ENCODE measurements at regions not wholly inside any gene's neighbourhood (a gene's known extent, or its start where the extent isn't known, plus 50 kb on each side); places are given as distances from the start of the nearest gene placed in this dataset.

GRCh38 chr2:198811198-198811597 lies 646.5 kb downstream of the SATB2 start:
- Histone ChIP-seq H3K9ac (ENCODE audit: extremely low read depth, low read length, poor library complexity, severe bottlenecking) (no peak overlapping the region), H3K27ac (ENCODE audit: low read depth, low read length) (no peak overlapping the region), H3K4me3 (ENCODE audit: low read length) (no peak overlapping the region), H3K9me3 (ENCODE audit: control insufficient read depth, low read length) (no peaks in the 10 kb centered on the region), H3K4me1 (ENCODE audit: control insufficient read depth, insufficient read depth, low read length) (no peaks in the 10 kb centered on the region), H3K27me3 (ENCODE audit: control insufficient read depth, insufficient read depth, low read length, poor library complexity, severe bottlenecking) (no peaks in the 10 kb centered on the region), H3K36me3 (ENCODE audit: control insufficient read depth, insufficient read depth, low read length) (no peaks in the 10 kb centered on the region)
- no peak overlapping the region for H3K4me3 Mint-ChIP-seq
- DNase-seq = no peak
- no peaks in the 10 kb centered on the region for H3K4me1 Mint-ChIP-seq
- no peak for TF ChIP-seq CTCF (conservative IDR thresholded peaks at IDR 0.05)
- H3K36me3 Mint-ChIP-seq (ENCODE audit: low read depth) = no peaks in the 10 kb centered on the region
- WGBS, 2 experiments (ENCODE audit: insufficient coverage in 1 of 2, insufficient read length in 1 of 2) = 90 to 91% methylated on average over 3 of the region's 3 CpGs
- H3K9me3 Mint-ChIP-seq = no peaks in the 10 kb centered on the region
- no peak overlapping the region for H3K27ac Mint-ChIP-seq
- no peaks in the 10 kb centered on the region for H3K27me3 Mint-ChIP-seq (ENCODE audit: insufficient read depth)

- Histone ChIP-seq H3K27me3 (ENCODE audit: control insufficient read depth, insufficient read depth, low read length, poor library complexity, severe bottlenecking) (no peaks in the 10 kb centered on the region), H3K9ac (ENCODE audit: extremely low read depth, low read length, poor library complexity, severe bottlenecking) (no peak overlapping the region), H3K36me3 (ENCODE audit: control insufficient read depth, insufficient read depth, low read length) (no peaks in the 10 kb centered on the region), H3K9me3 (ENCODE audit: control insufficient read depth, low read length) (no peaks in the 10 kb centered on the region), H3K4me1 (ENCODE audit: control insufficient read depth, insufficient read depth, low read length) (no peaks in the 10 kb centered on the region), H3K4me3 (ENCODE audit: low read length) (no peak overlapping the region), H3K27ac (ENCODE audit: low read depth, low read length) (no peak overlapping the region)
- H3K9me3 Mint-ChIP-seq = no peaks in the 10 kb centered on the region
- no peaks in the 10 kb centered on the region for H3K4me1 Mint-ChIP-seq
- H3K4me3 Mint-ChIP-seq = no peak overlapping the region
- no peaks in the 10 kb centered on the region for H3K27me3 Mint-ChIP-seq (ENCODE audit: insufficient read depth)
- WGBS, 2 experiments (ENCODE audit: insufficient coverage in 1 of 2, insufficient read length in 1 of 2) = 91 to 100% methylated on average over 2 to 3 of the region's 3 CpGs
- TF ChIP-seq CTCF (conservative IDR thresholded peaks at IDR 0.05) = no peak
- DNase-seq = no peak
- no peak overlapping the region for H3K27ac Mint-ChIP-seq
- H3K36me3 Mint-ChIP-seq (ENCODE audit: low read depth) = no peaks in the 10 kb centered on the region
Observed at GRCh38 chr2:198809976-198810375, 647.8 kb downstream of the SATB2 start.

- H3K4me3 ChIP-seq (ENCODE audit: low read length) = no peak overlapping the region
- H3K36me3 Mint-ChIP-seq (ENCODE audit: low read depth) = no peaks in the 10 kb centered on the region
- 63 to 91% methylated on average over 2 of the region's 2 CpGs for WGBS, 2 experiments (ENCODE audit: insufficient coverage in 1 of 2, insufficient read length in 1 of 2)
- no peaks in the 10 kb centered on the region for H3K36me3 ChIP-seq (ENCODE audit: control insufficient read depth, insufficient read depth, low read length)
- no peak for DNase-seq
- no peaks in the 10 kb centered on the region for H3K9me3 Mint-ChIP-seq
- no peak overlapping the region for H3K27ac ChIP-seq (ENCODE audit: low read depth, low read length)
- H3K27ac Mint-ChIP-seq = no peak overlapping the region
- no peaks in the 10 kb centered on the region for H3K9me3 ChIP-seq (ENCODE audit: control insufficient read depth, low read length)
- no peaks in the 10 kb centered on the region for H3K4me1 Mint-ChIP-seq
- no peak overlapping the region for H3K4me3 Mint-ChIP-seq
- no peaks in the 10 kb centered on the region for H3K4me1 ChIP-seq (ENCODE audit: control insufficient read depth, insufficient read depth, low read length)
- no peak overlapping the region for H3K9ac ChIP-seq (ENCODE audit: extremely low read depth, low read length, poor library complexity, severe bottlenecking)
- TF ChIP-seq CTCF (conservative IDR thresholded peaks at IDR 0.05) = no peak
- H3K27me3 Mint-ChIP-seq (ENCODE audit: insufficient read depth) = no peaks in the 10 kb centered on the region
- H3K27me3 ChIP-seq (ENCODE audit: control insufficient read depth, insufficient read depth, low read length, poor library complexity, severe bottlenecking) = no peaks in the 10 kb centered on the region
Observed at GRCh38 chr2:198807131-198807530, 650.6 kb downstream of the SATB2 start.

All from endodermal cell (in vitro differentiated cells).